ENCODE measurements at regions not wholly inside any gene's neighbourhood (a gene's known extent, or its start where the extent isn't known, plus 50 kb on each side); places are given as distances from the start of the nearest gene placed in this dataset.

DNA sequence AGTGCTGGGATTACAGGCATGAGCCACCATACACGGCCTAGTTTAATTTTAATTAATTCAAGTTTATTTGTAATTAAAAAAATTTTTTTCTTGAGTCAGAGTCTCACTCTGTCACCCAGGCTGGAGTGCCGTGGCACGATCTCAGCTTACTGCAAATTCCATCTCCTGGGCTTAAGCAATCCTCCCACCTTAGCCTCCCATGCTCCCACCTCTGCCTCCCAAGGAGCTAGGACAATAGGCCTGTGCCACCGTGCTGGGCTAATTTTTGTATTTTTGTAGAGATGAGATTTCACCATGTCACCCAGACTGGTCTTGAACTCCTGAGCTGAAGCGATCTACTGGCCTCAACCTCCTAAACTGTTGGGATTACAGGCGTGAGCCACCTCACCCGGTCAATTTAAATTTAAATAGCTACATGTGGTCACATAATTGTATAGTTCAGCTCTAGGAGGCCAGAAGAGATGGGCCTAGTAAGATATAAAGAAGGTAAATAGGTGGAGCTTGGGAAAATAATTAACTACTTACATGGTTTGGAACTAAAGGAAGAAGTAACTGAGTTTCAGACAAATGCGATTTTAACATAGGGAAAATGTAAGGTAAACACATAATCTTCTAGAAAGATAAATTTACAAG lies 220.0 kb upstream of the CITED2 start:
- TF ChIP-seq, protein P1, sequence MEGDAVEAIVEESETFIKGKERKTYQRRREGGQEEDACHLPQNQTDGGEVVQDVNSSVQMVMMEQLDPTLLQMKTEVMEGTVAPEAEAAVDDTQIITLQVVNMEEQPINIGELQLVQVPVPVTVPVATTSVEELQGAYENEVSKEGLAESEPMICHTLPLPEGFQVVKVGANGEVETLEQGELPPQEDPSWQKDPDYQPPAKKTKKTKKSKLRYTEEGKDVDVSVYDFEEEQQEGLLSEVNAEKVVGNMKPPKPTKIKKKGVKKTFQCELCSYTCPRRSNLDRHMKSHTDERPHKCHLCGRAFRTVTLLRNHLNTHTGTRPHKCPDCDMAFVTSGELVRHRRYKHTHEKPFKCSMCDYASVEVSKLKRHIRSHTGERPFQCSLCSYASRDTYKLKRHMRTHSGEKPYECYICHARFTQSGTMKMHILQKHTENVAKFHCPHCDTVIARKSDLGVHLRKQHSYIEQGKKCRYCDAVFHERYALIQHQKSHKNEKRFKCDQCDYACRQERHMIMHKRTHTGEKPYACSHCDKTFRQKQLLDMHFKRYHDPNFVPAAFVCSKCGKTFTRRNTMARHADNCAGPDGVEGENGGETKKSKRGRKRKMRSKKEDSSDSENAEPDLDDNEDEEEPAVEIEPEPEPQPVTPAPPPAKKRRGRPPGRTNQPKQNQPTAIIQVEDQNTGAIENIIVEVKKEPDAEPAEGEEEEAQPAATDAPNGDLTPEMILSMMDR (IDR thresholded peaks at IDR 0.05 in 4 of 5, conservative IDR thresholded peaks at IDR 0.05 in 1 of 5), result no peak
- no peak for TF ChIP-seq POLR2A (IDR thresholded peaks at IDR 0.05)
